ENCODE measurements at regions not wholly inside any gene's neighbourhood (a gene's known extent, or its start where the extent isn't known, plus 50 kb on each side); places are given as distances from the start of the nearest gene placed in this dataset.

DNA sequence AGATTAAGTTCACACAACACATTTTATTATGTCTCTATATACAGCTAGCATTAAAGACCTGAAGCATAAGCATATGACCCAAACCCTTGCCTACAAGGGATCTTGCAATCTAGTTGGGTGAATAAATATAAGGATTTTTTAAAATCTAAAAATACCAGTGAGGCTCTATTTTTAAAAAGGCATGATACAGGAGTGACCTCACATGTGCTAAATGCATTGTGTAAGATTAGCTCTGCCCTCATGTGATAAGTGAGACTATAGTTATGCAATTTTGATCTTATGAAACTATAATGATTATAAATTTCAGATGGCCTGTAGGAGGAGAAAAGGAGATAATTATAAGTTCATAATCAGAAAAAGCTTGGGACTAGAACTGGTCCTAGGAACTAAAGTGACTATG is 451.0 kb upstream of the MAN1A1 start (continued):
- TF ChIP-seq HDAC2 (IDR thresholded peaks at IDR 0.05; ENCODE audit: borderline replicate concordance in 1 of 2, low read depth in 2 of 2, low read length in 2 of 2) (no peak), NRF1 (IDR thresholded peaks at IDR 0.05; ENCODE audit: low read depth, low read length) (no peak), CREB1 (IDR thresholded peaks at IDR 0.05) (no peak), CTBP2 (IDR thresholded peaks at IDR 0.05; ENCODE audit: borderline replicate concordance, insufficient read depth, insufficient read length, low read length) (no peak), YY1 (IDR thresholded peaks at IDR 0.05; ENCODE audit: low read depth, low read length) (no peak), RBBP5 (IDR thresholded peaks at IDR 0.05; ENCODE audit: borderline replicate concordance, low read depth, low read length) (no peak), SP1 (IDR thresholded peaks at IDR 0.05; ENCODE audit: low read depth, low read length) (no peak), ZNF274 (IDR thresholded peaks at IDR 0.05; ENCODE audit: borderline replicate concordance, extremely low read depth, low read length) (no peak), GABPA (IDR thresholded peaks at IDR 0.05; ENCODE audit: borderline replicate concordance, insufficient read depth, low read length) (no peak)
- TF ChIP-seq, protein P1, sequence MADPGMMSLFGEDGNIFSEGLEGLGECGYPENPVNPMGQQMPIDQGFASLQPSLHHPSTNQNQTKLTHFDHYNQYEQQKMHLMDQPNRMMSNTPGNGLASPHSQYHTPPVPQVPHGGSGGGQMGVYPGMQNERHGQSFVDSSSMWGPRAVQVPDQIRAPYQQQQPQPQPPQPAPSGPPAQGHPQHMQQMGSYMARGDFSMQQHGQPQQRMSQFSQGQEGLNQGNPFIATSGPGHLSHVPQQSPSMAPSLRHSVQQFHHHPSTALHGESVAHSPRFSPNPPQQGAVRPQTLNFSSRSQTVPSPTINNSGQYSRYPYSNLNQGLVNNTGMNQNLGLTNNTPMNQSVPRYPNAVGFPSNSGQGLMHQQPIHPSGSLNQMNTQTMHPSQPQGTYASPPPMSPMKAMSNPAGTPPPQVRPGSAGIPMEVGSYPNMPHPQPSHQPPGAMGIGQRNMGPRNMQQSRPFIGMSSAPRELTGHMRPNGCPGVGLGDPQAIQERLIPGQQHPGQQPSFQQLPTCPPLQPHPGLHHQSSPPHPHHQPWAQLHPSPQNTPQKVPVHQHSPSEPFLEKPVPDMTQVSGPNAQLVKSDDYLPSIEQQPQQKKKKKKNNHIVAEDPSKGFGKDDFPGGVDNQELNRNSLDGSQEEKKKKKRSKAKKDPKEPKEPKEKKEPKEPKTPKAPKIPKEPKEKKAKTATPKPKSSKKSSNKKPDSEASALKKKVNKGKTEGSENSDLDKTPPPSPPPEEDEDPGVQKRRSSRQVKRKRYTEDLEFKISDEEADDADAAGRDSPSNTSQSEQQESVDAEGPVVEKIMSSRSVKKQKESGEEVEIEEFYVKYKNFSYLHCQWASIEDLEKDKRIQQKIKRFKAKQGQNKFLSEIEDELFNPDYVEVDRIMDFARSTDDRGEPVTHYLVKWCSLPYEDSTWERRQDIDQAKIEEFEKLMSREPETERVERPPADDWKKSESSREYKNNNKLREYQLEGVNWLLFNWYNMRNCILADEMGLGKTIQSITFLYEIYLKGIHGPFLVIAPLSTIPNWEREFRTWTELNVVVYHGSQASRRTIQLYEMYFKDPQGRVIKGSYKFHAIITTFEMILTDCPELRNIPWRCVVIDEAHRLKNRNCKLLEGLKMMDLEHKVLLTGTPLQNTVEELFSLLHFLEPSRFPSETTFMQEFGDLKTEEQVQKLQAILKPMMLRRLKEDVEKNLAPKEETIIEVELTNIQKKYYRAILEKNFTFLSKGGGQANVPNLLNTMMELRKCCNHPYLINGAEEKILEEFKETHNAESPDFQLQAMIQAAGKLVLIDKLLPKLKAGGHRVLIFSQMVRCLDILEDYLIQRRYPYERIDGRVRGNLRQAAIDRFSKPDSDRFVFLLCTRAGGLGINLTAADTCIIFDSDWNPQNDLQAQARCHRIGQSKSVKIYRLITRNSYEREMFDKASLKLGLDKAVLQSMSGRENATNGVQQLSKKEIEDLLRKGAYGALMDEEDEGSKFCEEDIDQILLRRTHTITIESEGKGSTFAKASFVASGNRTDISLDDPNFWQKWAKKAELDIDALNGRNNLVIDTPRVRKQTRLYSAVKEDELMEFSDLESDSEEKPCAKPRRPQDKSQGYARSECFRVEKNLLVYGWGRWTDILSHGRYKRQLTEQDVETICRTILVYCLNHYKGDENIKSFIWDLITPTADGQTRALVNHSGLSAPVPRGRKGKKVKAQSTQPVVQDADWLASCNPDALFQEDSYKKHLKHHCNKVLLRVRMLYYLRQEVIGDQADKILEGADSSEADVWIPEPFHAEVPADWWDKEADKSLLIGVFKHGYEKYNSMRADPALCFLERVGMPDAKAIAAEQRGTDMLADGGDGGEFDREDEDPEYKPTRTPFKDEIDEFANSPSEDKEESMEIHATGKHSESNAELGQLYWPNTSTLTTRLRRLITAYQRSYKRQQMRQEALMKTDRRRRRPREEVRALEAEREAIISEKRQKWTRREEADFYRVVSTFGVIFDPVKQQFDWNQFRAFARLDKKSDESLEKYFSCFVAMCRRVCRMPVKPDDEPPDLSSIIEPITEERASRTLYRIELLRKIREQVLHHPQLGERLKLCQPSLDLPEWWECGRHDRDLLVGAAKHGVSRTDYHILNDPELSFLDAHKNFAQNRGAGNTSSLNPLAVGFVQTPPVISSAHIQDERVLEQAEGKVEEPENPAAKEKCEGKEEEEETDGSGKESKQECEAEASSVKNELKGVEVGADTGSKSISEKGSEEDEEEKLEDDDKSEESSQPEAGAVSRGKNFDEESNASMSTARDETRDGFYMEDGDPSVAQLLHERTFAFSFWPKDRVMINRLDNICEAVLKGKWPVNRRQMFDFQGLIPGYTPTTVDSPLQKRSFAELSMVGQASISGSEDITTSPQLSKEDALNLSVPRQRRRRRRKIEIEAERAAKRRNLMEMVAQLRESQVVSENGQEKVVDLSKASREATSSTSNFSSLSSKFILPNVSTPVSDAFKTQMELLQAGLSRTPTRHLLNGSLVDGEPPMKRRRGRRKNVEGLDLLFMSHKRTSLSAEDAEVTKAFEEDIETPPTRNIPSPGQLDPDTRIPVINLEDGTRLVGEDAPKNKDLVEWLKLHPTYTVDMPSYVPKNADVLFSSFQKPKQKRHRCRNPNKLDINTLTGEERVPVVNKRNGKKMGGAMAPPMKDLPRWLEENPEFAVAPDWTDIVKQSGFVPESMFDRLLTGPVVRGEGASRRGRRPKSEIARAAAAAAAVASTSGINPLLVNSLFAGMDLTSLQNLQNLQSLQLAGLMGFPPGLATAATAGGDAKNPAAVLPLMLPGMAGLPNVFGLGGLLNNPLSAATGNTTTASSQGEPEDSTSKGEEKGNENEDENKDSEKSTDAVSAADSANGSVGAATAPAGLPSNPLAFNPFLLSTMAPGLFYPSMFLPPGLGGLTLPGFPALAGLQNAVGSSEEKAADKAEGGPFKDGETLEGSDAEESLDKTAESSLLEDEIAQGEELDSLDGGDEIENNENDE (IDR thresholded peaks at IDR 0.05; ENCODE audit: insufficient replicate concordance, low read length) = no peak
